ENCODE measurements at regions not wholly inside any gene's neighbourhood (a gene's known extent, or its start where the extent isn't known, plus 50 kb on each side); places are given as distances from the start of the nearest gene placed in this dataset.

DNA sequence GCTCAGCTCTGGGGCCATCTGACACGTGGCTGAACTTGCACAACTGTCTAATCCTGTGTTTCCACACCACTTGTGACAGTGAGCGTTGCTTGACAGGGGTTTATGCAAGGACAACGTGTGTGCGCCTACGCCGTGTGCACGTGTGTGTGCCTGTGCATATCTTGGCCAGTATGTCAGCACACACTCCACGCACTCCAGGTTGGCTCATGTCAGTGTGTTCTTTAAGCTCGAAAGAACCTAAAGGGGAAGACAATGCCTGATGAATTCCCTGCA, 85.6 kb upstream of the SALL3 start:
- Histone ChIP-seq H3K27me3 (ENCODE audit: control insufficient read depth in 1 of 2, insufficient read depth in 1 of 2, low read length in 2 of 2) (no peaks in the 10 kb centered on the region), H2BK120ac (ENCODE audit: low read depth, low read length) (no peak overlapping the region), H2AFZ (ENCODE audit: low read depth, low read length) (no peak overlapping the region), H3K79me1 (replicated peaks; ENCODE audit: low read length, poor library complexity, severe bottlenecking) (no peaks in the 10 kb centered on the region), H3K23ac (ENCODE audit: low read length in 2 of 2) (no peak overlapping the region), H3K14ac (ENCODE audit: low read length in 2 of 2) (no peak overlapping the region), H3K4me3 (ENCODE audit: insufficient read depth in 1 of 2, low read depth in 1 of 2, low read length in 2 of 2) (no peak overlapping the region), H3K9me3 (ENCODE audit: control insufficient read depth, low read length) (peaks cover 74% of the 10 kb centered on the region), H2BK5ac (ENCODE audit: low read depth, low read length, poor library complexity, severe bottlenecking) (no peak overlapping the region), H3K18ac (ENCODE audit: low read depth in 1 of 2, low read length in 2 of 2) (no peak overlapping the region), H3K4me1 (ENCODE audit: control insufficient read depth, insufficient read depth, low read depth, low read length) (no peaks in the 10 kb centered on the region), H3K27ac (ENCODE audit: low read length, poor library complexity, severe bottlenecking) (no peak overlapping the region), H3K36me3 (ENCODE audit: control insufficient read depth in 1 of 2, insufficient read depth in 2 of 2, low read depth in 1 of 2, low read length in 2 of 2) (no peaks in the 10 kb centered on the region), H3K9ac (ENCODE audit: low read length) (no peak overlapping the region), H4K91ac (ENCODE audit: low read length) (no peak overlapping the region), H3K4ac (ENCODE audit: low read depth in 1 of 2, low read length in 2 of 2) (no peak overlapping the region), H3K4me2 (ENCODE audit: low read length, poor library complexity, severe bottlenecking) (no peak overlapping the region), H4K8ac (ENCODE audit: low read length) (no peak overlapping the region), H2BK12ac (ENCODE audit: low read length in 2 of 2) (no peak overlapping the region), H2AK5ac (ENCODE audit: low read length, severe bottlenecking) (no peak overlapping the region), H2BK15ac (ENCODE audit: low read depth, poor library complexity, severe bottlenecking) (no peak overlapping the region)
- 74% methylated on average over 9 of the region's 9 CpGs for WGBS
- no peak for DNase-seq

DNA sequence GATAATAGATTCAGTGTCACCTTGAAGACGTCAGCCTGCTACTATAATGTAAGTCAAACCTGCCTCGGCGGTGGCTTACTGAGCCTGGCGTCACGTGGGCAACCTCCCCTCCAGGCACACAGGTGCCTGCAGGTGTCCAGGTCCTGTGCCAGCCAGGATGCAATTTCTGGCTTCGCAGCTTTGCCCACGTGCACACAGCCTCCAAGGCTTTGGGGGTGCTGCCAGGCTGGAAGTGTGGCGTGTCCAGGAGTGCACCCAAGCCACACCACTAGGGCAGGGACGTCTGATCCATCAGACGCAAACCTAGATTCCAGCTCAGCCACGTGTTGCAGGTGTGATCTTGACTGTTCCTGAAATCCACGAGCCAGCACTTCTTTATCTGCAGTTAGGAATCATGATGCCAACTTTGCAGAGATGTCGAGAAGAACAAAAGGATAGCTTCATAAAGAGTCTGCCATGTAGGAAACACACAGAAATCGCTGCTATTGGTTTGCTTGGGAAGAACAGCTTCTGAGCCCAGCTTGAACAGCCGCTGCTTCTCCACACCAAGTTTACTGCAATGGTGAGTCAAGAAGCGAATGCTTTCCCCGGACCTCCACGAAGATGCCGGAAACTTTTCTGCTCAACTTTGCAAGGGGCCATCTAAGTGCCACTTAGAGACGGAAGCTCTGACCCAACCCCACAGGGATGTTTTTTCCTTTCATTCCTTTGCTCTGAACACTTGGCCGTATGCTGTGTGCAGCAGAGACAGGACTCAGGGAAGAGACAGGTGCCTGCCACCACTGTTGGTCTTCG, 84.2 kb upstream of the SALL3 start:
- Histone ChIP-seq H3K4ac (ENCODE audit: low read depth in 1 of 2, low read length in 2 of 2) (no peak overlapping the region), H4K8ac (ENCODE audit: low read length) (no peak overlapping the region), H3K27ac (ENCODE audit: low read length, poor library complexity, severe bottlenecking) (no peak overlapping the region), H3K36me3 (ENCODE audit: control insufficient read depth in 1 of 2, insufficient read depth in 2 of 2, low read depth in 1 of 2, low read length in 2 of 2) (no peaks in the 10 kb centered on the region), H3K79me1 (replicated peaks; ENCODE audit: low read length, poor library complexity, severe bottlenecking) (no peaks in the 10 kb centered on the region), H2AFZ (ENCODE audit: low read depth, low read length) (no peak overlapping the region), H3K9ac (ENCODE audit: low read length) (no peak overlapping the region), H3K4me1 (ENCODE audit: control insufficient read depth, insufficient read depth, low read depth, low read length) (no peaks in the 10 kb centered on the region), H3K9me3 (ENCODE audit: control insufficient read depth, low read length) (peaks cover 65% of the 10 kb centered on the region), H3K14ac (ENCODE audit: low read length in 2 of 2) (no peak overlapping the region), H2BK5ac (ENCODE audit: low read depth, low read length, poor library complexity, severe bottlenecking) (no peak overlapping the region), H3K4me3 (ENCODE audit: insufficient read depth in 1 of 2, low read depth in 1 of 2, low read length in 2 of 2) (no peak overlapping the region), H2BK120ac (ENCODE audit: low read depth, low read length) (no peak overlapping the region), H3K18ac (ENCODE audit: low read depth in 1 of 2, low read length in 2 of 2) (no peak overlapping the region), H2BK15ac (ENCODE audit: low read depth, poor library complexity, severe bottlenecking) (no peak overlapping the region), H3K4me2 (ENCODE audit: low read length, poor library complexity, severe bottlenecking) (no peak overlapping the region), H4K91ac (ENCODE audit: low read length) (no peak overlapping the region), H2BK12ac (ENCODE audit: low read length in 2 of 2) (no peak overlapping the region), H2AK5ac (ENCODE audit: low read length, severe bottlenecking) (no peak overlapping the region), H3K27me3 (ENCODE audit: control insufficient read depth in 1 of 2, insufficient read depth in 1 of 2, low read length in 2 of 2) (no peaks in the 10 kb centered on the region), H3K23ac (ENCODE audit: low read length in 2 of 2) (no peak overlapping the region)
- 81% methylated on average over 22 of the region's 22 CpGs for WGBS
- no peak for DNase-seq

DNA sequence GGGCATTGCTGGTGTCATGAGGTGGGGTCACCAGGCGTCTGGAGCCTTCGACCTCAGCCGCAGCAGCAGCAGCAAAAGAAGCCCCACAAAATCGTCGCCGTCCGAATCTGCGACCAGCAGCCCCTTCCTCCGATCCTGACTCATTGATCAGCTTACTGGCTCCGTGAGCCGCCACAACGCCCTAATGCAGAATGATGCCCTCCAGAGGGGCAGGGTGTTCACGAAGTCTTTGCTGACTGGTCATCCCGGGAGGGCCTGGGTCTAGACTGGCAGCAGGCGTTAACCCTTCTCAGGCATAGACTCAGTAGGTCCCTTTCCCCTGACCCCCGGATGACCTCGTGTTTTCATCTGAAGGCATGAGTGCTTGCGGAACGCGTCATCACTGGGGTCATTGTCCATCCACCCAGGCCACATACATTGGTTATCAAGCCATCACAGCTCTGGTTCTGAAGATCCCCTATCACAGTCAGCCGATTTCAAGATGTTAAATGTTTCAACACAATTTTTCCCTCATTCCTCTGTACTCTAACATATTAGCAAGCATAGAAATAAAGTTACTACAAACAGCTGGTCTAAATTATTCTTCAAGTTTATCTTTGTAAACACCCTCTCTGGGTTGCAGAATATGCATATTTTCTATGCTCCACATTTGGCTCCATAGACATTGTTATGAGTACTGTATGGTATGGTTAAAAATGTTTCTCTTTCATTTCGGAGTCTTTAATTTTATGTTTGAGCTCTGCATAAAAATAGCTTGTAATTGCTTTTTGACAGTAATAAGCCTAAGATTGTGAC, 83.3 kb upstream of the SALL3 start:
- H3K79me1 ChIP-seq (replicated peaks; ENCODE audit: low read length, poor library complexity, severe bottlenecking), result no peaks in the 10 kb centered on the region
- 86% methylated on average over 22 of the region's 22 CpGs for WGBS
- no peak overlapping the region for H3K4me3 ChIP-seq (ENCODE audit: insufficient read depth in 1 of 2, low read depth in 1 of 2, low read length in 2 of 2)
- H3K27ac ChIP-seq (ENCODE audit: low read length, poor library complexity, severe bottlenecking), result no peak overlapping the region
- no peak overlapping the region for H4K8ac ChIP-seq (ENCODE audit: low read length)
- no peak for DNase-seq
- no peak overlapping the region for H2BK12ac ChIP-seq (ENCODE audit: low read length in 2 of 2)
- H3K4ac ChIP-seq (ENCODE audit: low read depth in 1 of 2, low read length in 2 of 2), result no peak overlapping the region
- H3K9ac ChIP-seq (ENCODE audit: low read length), result no peak overlapping the region
- no peaks in the 10 kb centered on the region for H3K36me3 ChIP-seq (ENCODE audit: control insufficient read depth in 1 of 2, insufficient read depth in 2 of 2, low read depth in 1 of 2, low read length in 2 of 2)
- no peak overlapping the region for H4K91ac ChIP-seq (ENCODE audit: low read length)
- no peak overlapping the region for H3K23ac ChIP-seq (ENCODE audit: low read length in 2 of 2)
- H2AK5ac ChIP-seq (ENCODE audit: low read length, severe bottlenecking), result no peak overlapping the region
- no peaks in the 10 kb centered on the region for H3K4me1 ChIP-seq (ENCODE audit: control insufficient read depth, insufficient read depth, low read depth, low read length)
- H3K9me3 ChIP-seq (ENCODE audit: control insufficient read depth, low read length), result peaks cover 56% of the 10 kb centered on the region
- H2BK15ac ChIP-seq (ENCODE audit: low read depth, poor library complexity, severe bottlenecking), result no peak overlapping the region
- H3K27me3 ChIP-seq (ENCODE audit: control insufficient read depth in 1 of 2, insufficient read depth in 1 of 2, low read length in 2 of 2), result no peaks in the 10 kb centered on the region
- no peak overlapping the region for H3K14ac ChIP-seq (ENCODE audit: low read length in 2 of 2)
- H2BK120ac ChIP-seq (ENCODE audit: low read depth, low read length), result no peak overlapping the region
- H3K4me2 ChIP-seq (ENCODE audit: low read length, poor library complexity, severe bottlenecking), result no peak overlapping the region
- H2AFZ ChIP-seq (ENCODE audit: low read depth, low read length), result no peak overlapping the region
- no peak overlapping the region for H3K18ac ChIP-seq (ENCODE audit: low read depth in 1 of 2, low read length in 2 of 2)
- H2BK5ac ChIP-seq (ENCODE audit: low read depth, low read length, poor library complexity, severe bottlenecking), result no peak overlapping the region

DNA sequence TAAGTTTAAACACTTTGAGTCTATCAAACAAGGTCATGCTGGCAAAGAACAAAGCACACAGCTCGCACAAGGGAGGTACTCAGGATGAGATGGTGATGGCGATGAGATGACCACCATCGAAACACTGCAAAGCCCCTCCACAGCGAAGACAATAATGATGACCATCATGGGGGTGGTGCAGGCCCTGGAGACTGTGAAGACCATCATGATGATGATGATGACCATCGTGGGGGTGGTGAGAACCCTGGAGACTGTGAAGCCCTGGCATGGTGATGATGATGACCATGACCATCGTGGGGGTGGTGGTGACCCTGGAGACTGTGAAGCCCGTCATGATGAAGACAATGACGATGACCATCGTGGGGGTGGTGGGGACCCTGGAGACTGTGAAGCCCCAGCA, 81.6 kb upstream of the SALL3 start:
- no peaks in the 10 kb centered on the region for H3K4me1 ChIP-seq (ENCODE audit: control insufficient read depth, insufficient read depth, low read depth, low read length)
- no peak overlapping the region for H3K14ac ChIP-seq (ENCODE audit: low read length in 2 of 2)
- no peaks in the 10 kb centered on the region for H3K27me3 ChIP-seq (ENCODE audit: control insufficient read depth in 1 of 2, insufficient read depth in 1 of 2, low read length in 2 of 2)
- H2AFZ ChIP-seq (ENCODE audit: low read depth, low read length), result no peak overlapping the region
- H3K18ac ChIP-seq (ENCODE audit: low read depth in 1 of 2, low read length in 2 of 2), result no peak overlapping the region
- no peak overlapping the region for H3K27ac ChIP-seq (ENCODE audit: low read length, poor library complexity, severe bottlenecking)
- H3K79me1 ChIP-seq (replicated peaks; ENCODE audit: low read length, poor library complexity, severe bottlenecking), result no peaks in the 10 kb centered on the region
- WGBS, result 76% methylated on average over 9 of the region's 9 CpGs
- no peak overlapping the region for H2BK15ac ChIP-seq (ENCODE audit: low read depth, poor library complexity, severe bottlenecking)
- no peak overlapping the region for H4K91ac ChIP-seq (ENCODE audit: low read length)
- no peak overlapping the region for H2BK12ac ChIP-seq (ENCODE audit: low read length in 2 of 2)
- no peak overlapping the region for H3K4me2 ChIP-seq (ENCODE audit: low read length, poor library complexity, severe bottlenecking)
- no peak overlapping the region for H3K9ac ChIP-seq (ENCODE audit: low read length)
- H2BK5ac ChIP-seq (ENCODE audit: low read depth, low read length, poor library complexity, severe bottlenecking), result no peak overlapping the region
- H3K4me3 ChIP-seq (ENCODE audit: insufficient read depth in 1 of 2, low read depth in 1 of 2, low read length in 2 of 2), result no peak overlapping the region
- H3K4ac ChIP-seq (ENCODE audit: low read depth in 1 of 2, low read length in 2 of 2), result no peak overlapping the region
- no peak overlapping the region for H2AK5ac ChIP-seq (ENCODE audit: low read length, severe bottlenecking)
- no peak overlapping the region for H4K8ac ChIP-seq (ENCODE audit: low read length)
- H3K23ac ChIP-seq (ENCODE audit: low read length in 2 of 2), result no peak overlapping the region
- peaks cover 39% of the 10 kb centered on the region for H3K9me3 ChIP-seq (ENCODE audit: control insufficient read depth, low read length)
- DNase-seq, result no peak
- H2BK120ac ChIP-seq (ENCODE audit: low read depth, low read length), result no peak overlapping the region
- no peaks in the 10 kb centered on the region for H3K36me3 ChIP-seq (ENCODE audit: control insufficient read depth in 1 of 2, insufficient read depth in 2 of 2, low read depth in 1 of 2, low read length in 2 of 2)

Data from mesenchymal stem cell (in vitro differentiated cells and primary cell).